DMS53 treated with DMSO at 0.1 percent for 48 hours (cell line): ENCODE measurements at regions not wholly inside any gene's neighbourhood (a gene's known extent, or its start where the extent isn't known, plus 50 kb on each side); places are given as distances from the start of the nearest gene placed in this dataset.
A peak's percentile ranks its signal among the peaks of the same experiment; 100 is the strongest.
"Not testable (repeated sequence)": the region's sequence is repeated elsewhere in the genome, so short reads cannot be mapped to it uniquely, and the experiment has no call there.

ENCODE experiments used
- DNase-seq: peaks from one replicate; lab custom pipeline; 2025; ENCODE audit not compliant: unreplicated experiment; lab: John Stamatoyannopoulos, UW

DNA sequence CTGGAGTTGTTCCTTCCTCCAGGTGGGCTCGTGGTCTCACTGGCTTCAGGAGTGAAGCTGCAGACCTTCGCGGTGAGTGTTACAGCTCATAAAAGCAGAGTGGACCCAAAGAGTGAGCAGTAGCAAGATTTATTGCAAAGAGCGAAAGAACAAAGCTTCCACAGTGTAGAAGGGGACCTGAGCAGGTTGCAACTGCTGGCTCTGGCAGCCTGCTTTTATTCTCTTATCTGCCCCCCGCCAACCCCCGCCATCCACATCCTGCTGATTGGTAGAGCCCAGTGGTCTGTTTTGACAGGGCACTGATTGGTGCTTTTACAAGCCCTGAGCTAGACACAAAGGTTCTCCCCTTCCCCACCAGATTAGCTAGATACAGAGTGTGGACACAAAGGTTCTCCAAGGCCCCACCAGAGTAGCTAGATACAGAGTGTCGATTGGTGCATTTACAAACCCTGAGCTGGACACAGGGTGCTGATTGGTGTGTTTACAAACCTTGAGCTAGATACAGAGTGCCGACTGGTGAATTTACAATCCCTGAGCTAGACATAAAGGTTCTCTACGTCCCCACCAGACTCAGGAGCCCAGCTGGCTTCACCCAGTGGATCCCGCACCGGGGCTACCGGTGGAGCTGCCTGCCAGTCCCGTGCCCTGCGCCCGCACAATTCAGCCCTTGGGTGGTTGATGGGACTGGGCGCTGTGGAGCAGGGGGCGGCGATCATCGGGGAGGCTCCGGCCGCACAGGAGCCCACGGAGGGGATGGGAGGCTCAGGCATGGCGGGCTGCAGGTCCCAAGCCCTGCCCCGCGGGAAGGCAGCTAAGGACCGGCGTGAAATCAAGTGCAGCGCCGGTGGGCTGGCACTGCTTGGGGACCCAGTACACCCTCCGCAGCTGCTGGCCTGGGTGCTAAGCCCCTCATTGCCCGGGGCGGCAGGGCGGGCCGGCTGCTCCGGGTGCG, 999.5 kb upstream of the SPRY2 start:
- DNase-seq = not testable (repeated sequence)

- not testable (repeated sequence) for DNase-seq
Observed at GRCh38 chr13:81339666-81340065, 998.7 kb upstream of the SPRY2 start.

GRCh38 chr13:81334481-81334880, 993.6 kb upstream of the SPRY2 start:
- DNase-seq = no peak

- DNase-seq = peak; percentile 7
Observed at GRCh38 chr13:81326913-81327312, 986.0 kb upstream of the SPRY2 start.

- no peak for DNase-seq
Observed at GRCh38 chr13:81320516-81320915, 979.6 kb upstream of the SPRY2 start.

- no peak for DNase-seq
Observed at GRCh38 chr13:81319351-81319750, 978.4 kb upstream of the SPRY2 start.

- DNase-seq = no peak
Observed at GRCh38 chr13:81318231-81319019, 977.5 kb upstream of the SPRY2 start.

DNA sequence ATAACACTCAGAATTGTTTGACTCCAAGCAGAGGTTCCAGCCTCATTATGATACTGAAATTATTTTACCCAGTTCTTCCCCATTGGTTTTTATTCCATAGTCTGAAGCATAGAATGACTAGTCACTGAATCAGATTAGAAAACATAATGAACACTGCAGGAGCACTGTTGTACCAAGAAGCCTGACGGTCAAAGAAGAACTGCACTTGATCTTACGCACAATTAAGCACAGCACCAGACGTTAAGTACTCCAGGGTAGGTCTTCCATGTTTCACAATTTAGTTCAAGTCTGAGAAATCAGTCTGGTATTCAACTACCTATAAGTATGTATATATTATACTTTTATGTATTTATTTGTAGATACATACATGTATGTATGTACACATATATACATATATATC, 973.5 kb upstream of the SPRY2 start:
- no peak for DNase-seq

- DNase-seq = no peak
Observed at GRCh38 chr13:81305928-81306327, 965.0 kb upstream of the SPRY2 start.

- DNase-seq = no peak
Observed at GRCh38 chr13:81304121-81304659, 963.3 kb upstream of the SPRY2 start.

- no peak for DNase-seq
Observed at GRCh38 chr13:81302677-81303076, 961.8 kb upstream of the SPRY2 start.

DNA sequence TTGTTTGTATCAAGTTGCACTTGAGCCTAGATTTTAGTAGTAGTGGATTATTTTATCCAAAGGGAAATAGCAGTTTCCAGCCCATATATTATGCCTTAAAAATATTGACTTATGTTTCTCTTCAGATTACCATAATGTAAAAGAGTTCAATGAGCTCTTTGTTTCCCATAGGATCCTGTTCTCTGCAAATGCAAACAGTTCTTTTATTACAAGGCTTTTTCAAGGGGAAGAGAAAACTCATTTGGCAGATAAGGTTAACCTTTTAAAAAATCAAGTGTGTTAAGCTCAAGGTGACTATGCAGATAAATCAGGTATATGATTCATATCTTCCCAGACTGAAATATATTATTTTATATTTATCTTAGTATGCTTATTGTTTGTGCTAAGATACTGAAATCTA, 961.2 kb upstream of the SPRY2 start:
- no peak for DNase-seq

GRCh38 chr13:81295177-81295576, 954.3 kb upstream of the SPRY2 start:
- no peak for DNase-seq

GRCh38 chr13:81293594-81294164, 952.8 kb upstream of the SPRY2 start:
- DNase-seq = no peak

DNA sequence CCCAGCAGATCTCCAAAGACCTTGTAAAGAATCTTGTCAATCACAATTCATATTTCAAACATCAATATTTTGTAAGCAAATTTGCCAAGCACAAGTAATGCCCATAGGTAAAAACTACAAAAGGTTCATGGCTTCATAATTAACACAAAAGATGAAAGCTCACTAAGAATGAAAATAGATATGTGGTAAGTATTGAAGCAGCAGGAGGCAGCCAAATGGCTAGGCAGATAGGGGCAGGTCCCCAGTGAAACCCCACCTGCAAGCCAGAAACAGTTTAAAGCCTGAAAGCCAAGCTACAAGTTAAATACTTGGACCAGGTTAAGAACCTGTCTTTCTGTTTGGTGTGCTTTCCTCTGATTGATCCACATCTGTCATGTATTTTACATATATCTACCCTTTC, 942.6 kb upstream of the SPRY2 start:
- DNase-seq = no peak

DNA sequence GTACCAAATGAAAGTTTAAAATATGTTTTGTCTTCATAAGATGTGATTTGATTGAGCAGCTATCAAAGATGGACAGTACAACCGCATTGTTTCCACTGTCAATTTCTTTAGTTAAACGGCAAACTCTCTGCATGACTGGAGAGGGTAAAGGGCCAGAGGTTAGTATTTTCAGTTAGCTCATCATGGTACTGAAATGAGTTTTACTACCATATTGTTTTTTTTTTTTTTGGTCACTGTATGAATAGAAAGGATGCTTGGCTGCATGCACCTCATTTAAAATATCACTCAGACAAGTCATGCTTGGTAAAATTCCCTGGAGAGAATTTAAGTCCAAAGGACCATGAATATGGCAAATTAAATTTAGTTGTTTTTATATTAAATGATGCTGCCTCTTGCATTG, 942.1 kb upstream of the SPRY2 start:
- no peak for DNase-seq

DNA sequence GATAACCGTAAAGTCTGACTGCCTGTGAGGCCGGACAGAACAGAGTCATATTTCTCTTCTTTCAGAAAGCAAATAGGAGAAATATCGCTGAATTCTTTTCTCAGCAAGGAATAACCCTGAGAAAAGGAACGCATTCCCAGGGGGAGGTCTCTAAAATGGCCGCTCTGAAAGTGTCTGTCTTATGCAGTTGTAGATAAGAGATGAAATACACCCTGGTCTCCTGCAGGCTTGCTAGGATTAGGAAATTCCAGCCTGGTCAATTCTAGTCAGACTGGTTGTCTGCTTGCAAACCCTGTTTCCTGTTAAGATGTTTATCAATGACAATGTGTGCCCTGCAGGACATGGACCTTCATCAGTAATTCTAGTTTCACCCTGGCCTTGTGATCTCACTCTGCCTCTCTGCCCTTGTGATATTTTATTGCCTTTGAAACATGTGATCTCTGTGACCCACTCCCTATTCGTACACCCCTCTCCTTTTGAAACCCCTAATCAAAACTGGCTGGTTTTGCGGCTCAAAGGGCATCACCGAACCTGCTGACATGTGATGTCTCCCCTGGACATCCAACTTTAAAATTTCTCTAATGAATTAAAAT, 934.8 kb upstream of the SPRY2 start:
- no peak for DNase-seq

DNA sequence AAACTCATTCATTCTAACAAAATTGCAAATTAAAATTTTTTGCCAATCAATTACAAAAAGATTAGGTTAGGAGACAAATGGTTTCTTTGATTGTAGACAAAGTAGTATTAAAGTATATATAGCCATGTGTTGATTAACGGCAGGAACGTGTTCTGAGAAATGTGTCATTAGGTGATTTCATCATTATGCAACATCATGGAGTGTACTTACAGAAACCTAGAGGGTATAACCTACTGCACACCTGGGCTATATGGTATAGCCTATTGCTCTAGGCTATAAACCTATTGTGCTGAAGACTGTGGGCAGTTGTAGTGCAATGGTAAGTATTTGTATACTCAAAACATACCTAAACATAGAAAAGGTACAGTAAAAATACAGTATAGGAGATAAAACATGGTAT, 906.8 kb upstream of the SPRY2 start:
- no peak for DNase-seq

GRCh38 chr13:81246556-81246955, 905.6 kb upstream of the SPRY2 start:
- DNase-seq = no peak

- DNase-seq = no peak
Observed at GRCh38 chr13:81244011-81244410, 903.1 kb upstream of the SPRY2 start.

DNA sequence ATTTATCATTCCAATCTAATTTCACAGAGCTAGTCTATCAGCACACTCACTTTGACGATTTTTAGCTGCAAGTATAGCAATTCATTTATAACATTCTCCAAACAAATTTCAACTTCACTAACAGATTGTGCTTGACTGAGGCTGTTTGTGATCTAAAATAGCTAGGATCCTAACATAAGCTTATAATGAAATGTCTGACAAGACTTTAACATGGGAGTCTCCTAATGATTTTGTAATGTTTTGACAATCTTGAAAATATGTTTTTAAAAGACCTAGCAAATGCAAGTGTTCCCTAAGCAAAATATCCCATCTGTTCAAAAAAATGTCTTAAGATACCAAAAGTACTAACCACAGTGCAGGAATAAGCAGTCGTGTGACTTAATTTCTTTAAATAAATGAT, 889.5 kb upstream of the SPRY2 start:
- no peak for DNase-seq
